ENCODE measurements at regions not wholly inside any gene's neighbourhood (a gene's known extent, or its start where the extent isn't known, plus 50 kb on each side); places are given as distances from the start of the nearest gene placed in this dataset.

DNA sequence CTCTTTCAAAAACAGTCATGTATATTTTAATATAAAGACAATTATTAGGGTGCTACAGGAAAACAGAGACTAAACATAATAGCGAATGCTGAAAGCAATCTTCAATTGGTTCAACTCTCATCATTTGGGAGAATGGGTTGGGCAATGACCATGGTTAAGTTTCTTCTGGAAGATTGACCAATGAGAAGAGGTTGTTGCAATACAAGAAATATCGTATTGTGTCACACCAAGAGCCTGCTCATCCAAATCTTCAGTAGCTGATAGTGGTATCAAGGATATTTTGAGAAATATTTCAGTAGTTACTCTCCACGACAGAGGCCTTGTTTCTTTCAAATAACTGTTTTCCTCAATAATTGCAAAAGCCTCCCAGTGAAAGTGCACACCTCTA is 83.0 kb upstream of the FNDC3A start:
- no peak for DNase-seq

DNA sequence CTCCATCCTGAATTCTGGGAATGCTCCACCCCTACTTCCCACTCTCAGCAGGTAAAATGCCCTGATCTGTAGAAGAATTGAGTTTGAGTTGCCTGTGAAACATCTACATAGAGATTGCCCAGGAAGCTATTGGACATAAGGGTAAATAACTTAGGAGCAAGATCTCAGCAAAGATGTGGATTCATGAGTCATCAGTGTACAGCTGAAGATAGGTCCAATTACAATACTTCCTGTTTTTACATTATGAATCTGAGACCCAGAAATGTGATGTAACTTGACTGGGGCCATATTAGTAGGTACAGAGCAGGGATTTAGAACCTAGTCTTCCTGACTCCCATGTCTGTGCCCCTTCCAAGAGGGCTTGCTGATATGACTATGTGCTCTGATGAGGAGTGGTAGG is 79.4 kb upstream of the FNDC3A start:
- no peak for DNase-seq

DNA sequence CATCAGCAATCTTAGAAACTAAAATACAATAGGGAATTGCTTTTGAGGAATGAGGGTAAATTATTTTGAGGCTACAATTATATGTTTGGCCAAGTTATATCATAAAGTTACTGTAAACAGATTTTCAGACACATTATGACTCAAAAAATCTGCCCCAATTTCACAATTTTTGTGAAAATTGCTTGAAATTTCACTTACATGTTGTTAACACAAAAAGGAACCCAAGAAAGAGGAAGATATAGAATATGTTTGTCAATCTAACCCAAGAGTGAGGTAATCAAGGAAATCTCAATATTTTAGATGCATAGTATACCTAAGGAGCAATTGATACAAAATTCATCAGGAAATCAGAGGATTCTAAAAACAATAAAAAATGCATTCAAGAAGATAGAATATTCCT is 73.9 kb upstream of the FNDC3A start:
- no peak for DNase-seq

DNA sequence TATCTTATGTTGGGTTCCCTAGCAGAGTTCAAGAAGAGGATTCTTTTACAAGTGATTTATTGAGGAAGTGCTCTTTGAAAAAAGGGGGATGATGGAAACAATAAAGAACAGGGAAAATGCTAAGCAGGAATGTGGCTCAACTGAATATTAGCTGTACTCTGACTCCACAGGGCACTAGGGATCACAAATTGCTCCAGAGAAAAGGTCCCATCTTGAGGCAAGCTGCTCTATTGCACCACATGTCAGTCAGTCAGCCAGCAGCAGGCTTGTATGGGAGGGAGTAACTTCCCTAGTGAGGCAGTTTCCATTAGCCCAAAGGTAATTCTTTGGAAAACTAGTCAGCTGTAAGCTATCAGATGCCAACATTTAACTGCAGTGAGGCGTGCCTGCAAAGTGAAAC is 73.3 kb upstream of the FNDC3A start:
- DNase-seq, result no peak

DNA sequence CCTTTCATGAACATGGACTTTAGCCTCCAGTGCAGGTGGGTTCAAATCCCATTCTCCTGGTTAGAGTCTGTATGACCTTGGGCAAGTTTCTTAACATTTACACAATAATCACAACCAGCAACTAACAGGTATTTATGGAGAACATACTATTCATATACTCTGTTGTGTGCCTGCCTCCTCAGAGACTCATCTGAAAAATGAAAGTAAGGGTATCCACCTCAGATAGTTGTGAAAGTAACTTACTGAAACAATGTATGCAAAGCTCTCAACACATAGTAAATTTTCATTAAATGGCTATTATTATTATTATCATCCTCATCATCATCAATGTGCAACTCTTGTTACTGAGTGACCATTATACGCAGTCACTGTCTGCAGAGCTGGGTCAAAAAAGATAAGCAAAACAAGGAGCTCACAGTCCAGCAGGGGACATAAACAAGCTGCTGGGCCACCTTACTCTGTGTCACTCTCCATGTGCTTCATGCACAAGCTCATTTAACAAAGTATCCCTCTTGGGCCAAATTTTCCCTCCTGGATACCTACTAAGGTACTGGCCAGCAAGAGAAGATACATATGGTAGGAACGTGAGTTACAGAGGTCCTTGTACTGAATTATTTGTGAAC is 70.9 kb upstream of the FNDC3A start:
- no peak for DNase-seq

DNA sequence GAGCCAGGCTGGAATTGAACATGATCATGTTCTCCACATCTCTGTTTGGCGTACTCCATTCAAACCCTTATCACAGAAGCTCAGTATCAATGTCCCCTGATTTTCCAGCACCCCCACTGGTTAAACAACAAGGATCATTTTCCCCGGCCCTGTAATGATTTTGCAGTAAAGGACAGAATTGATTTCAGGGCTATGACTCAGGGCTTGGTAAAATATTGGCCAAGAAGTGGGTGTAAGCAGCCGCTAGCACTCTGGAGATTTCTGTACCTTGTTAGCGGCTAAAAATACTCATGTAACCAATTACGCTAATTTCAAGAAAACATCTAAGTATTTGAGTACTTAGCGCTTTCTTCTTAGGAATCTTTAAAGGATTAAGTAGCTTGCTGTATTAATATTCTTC is 69.5 kb upstream of the FNDC3A start:
- no peak for DNase-seq

DNA sequence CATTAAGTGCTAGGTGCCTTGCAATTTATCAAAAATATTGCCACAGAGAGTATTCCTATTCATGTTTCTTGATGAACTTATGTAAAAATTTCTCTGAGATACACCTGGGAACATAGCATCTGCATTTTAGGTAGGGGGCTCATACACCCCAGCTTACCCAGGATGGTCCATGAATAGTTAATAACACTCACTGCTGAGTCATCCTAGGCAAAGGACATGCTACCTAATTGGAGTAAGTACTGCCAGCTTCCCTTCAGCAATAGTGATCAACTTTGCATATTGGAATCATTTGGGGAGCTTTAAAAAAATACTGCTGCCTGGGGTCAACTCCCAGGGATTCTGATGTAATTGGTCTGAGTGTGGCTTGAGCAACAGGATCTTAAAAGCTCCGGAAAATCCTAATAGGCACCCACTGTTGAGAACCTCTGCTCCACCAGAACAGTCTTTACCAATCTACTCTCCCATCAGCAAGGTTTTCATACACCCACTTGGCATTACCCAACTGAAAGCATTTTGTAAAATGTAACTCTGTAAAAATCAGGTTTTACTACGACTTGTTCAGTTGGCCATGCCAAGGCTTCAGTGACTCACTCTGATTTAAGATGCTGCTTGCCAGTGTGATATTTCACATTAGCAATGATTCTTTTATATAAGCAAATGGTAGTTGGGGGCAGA is 67.2 kb upstream of the FNDC3A start:
- no peak for DNase-seq

DNA sequence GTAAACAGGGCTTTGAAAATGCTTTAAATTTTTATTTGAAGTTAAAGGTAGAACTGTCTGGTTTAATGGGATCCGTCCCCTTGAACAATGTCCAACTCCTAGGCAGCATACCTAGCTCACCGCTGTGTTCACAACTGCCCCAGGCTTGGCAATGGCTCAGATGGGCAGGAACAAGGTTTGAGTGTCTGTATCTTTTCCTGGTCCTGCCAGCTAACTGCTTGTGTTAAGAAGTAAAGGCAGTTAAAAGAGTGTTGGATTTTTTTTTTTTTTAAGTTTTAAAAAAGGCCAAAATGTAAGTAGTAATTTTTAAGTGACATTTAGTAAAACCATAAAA is 66.7 kb upstream of the FNDC3A start:
- no peak for DNase-seq

DNA sequence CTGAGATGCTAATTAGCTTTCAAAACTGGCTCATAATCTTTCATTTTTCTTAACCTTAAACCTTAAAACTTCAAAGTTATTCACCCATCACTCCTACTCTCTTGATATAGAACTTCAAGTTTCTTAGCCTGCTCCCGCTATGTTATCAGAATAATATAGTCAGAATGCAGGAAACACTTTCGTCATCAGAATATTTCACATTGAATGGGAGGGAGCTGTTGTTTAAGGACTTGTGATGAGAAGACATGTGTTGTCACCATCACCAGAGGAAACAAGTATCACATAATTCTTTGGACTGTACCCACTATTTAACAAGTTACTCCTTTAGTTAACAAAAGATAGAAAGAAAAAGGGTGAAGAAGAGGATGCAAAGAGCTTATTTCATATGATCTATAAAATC is 65.0 kb upstream of the FNDC3A start:
- no peak for DNase-seq

DNA sequence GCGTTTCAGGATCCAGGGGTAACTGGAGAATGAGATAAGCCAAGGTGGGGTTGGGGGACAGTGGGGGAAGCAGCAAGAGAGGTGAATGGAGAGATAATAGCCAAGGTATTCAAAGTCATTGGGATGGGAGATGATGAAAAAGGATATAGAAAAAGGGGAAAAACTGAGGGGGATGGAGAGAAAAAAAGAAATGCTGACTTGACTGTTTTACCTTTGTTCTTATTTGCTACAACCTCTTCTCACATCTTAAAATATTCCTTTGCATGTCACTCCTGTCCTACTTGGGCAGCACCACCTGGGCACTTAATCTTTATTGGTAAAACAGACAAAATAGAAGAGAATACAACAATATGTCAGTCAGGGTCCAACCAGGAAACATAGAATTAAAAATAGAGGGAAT is 56.0 kb upstream of the FNDC3A start:
- DNase-seq, result no peak

DNA sequence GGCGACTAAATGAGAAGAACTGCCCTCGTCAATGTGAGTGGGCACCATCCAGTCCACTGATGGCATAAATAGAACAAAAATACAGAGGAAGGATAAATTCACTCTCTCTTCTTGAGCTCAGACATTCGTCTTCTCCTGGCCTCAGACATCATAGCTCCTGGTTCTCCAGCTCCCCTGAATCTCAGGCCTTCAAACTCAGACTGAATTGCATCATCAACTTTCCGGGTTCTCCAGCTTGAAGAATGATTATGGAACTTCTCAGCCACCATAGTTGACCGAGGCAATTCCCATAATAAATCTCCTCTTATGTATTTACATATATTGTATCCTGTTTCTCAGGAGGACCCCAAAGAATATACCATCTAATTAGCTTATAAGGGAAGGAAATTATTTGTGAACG is 55.0 kb upstream of the FNDC3A start:
- no peak for DNase-seq

DNA sequence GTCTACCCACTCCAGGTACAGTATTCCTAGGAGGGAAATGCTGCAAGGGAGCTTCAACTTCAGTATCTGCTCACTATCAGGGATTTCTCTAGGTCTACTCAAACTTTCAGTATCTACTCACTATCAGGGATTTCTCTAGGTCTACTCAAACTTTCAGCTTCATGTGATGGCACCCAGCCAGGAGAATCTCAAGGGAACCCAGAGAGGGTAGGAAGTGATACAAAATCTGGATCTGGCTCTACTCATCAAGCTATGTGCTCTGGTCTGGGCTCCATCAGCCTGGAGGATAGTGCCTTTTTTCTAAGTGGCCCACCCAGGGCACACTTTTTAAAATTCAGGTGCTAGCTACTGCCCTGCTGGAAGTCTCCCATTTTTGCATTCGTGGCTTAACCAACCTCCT is 52.3 kb upstream of the FNDC3A start:
- no peak for DNase-seq

DNA sequence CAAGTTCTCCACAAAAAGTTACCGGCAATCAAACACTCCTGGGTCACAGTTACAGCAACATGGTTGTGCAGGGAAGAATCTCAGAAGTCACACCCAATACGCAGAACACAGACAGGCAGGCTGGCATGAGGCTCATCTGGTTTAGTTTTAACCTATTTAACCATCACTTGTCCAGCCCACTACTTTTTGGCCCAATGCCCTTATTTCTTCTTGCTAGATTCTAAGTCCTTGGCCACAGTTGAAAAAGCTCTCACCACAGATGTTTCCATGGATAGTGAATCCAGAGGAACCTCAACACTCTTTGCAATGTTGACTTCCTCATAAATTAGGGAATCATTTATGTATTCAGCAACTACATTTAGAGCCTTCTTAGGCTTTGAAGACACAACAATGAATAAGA is 50.7 kb upstream of the FNDC3A start:
- no peak for DNase-seq

All from activated CD8-positive, alpha-beta memory T cell treated with anti-CD3 and anti-CD28 coated beads for 24 hours (primary cell).